PFSK-1 (cell line): ENCODE measurements at regions not wholly inside any gene's neighbourhood (a gene's known extent, or its start where the extent isn't known, plus 50 kb on each side); places are given as distances from the start of the nearest gene placed in this dataset.

ENCODE experiments used
- FOXP2 ChIP-seq: optimal IDR thresholded peaks from 2 replicates; pipeline ENCODE3; 2011; ENCODE audit warnings: borderline replicate concordance, control low read depth, inconsistent platforms; ENCODE audit not compliant: insufficient read depth; ENCODE audit errors: extremely low read length, extremely low read depth
- POLR2AphosphoS5 ChIP-seq: IDR thresholded peaks from 2 replicates; pipeline ENCODE4 v1.6.1; 2012; ENCODE audit warnings: low read depth, mild to moderate bottlenecking, control low read depth, low read length, moderate library complexity
- SIN3A ChIP-seq: IDR thresholded peaks from 2 replicates; pipeline ENCODE4 v1.6.1; 2012; ENCODE audit warnings: mild to moderate bottlenecking, low read length, moderate library complexity, borderline replicate concordance; ENCODE audit not compliant: insufficient read depth
- TAF1 ChIP-seq: IDR thresholded peaks from 2 replicates; pipeline ENCODE4 v1.6.1; 2012; ENCODE audit warnings: low read length, control low read depth, borderline replicate concordance; ENCODE audit not compliant: insufficient read depth
- TF ChIP-seq, protein P1 (sequence below), 2 experiments: IDR thresholded peaks; 2 replicates each; pipeline versions ENCODE4 v1.6.1 to v1.8.0; 2011 to 2012; ENCODE audit warnings: low read depth in 2 of 2, low read length in 2 of 2, control low read depth in 1 of 2, inconsistent platforms in 1 of 2, mild to moderate bottlenecking in 1 of 2, moderate library complexity in 1 of 2; ENCODE audit not compliant: insufficient read depth in 1 of 2

DNA sequence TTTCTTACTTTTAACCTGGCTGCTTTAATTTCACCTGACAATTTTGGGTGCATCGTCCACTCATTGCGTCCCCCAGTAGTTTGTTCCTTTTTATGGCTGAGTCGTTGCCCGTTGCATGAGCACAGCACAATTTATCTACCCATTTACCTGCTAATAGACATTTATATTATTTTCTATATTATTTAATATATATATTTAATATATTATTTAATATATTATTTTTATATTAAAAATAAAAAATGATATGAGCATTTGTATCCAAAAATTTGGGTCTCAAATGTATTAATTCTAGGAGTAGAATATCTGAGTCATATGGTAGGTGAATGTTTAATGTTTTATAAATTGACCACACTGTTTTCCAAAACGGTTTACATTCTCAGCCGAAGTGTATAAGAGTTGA is 300.2 kb downstream of the THBS2 start:
- TF ChIP-seq, protein P1, sequence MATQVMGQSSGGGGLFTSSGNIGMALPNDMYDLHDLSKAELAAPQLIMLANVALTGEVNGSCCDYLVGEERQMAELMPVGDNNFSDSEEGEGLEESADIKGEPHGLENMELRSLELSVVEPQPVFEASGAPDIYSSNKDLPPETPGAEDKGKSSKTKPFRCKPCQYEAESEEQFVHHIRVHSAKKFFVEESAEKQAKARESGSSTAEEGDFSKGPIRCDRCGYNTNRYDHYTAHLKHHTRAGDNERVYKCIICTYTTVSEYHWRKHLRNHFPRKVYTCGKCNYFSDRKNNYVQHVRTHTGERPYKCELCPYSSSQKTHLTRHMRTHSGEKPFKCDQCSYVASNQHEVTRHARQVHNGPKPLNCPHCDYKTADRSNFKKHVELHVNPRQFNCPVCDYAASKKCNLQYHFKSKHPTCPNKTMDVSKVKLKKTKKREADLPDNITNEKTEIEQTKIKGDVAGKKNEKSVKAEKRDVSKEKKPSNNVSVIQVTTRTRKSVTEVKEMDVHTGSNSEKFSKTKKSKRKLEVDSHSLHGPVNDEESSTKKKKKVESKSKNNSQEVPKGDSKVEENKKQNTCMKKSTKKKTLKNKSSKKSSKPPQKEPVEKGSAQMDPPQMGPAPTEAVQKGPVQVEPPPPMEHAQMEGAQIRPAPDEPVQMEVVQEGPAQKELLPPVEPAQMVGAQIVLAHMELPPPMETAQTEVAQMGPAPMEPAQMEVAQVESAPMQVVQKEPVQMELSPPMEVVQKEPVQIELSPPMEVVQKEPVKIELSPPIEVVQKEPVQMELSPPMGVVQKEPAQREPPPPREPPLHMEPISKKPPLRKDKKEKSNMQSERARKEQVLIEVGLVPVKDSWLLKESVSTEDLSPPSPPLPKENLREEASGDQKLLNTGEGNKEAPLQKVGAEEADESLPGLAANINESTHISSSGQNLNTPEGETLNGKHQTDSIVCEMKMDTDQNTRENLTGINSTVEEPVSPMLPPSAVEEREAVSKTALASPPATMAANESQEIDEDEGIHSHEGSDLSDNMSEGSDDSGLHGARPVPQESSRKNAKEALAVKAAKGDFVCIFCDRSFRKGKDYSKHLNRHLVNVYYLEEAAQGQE (IDR thresholded peaks at IDR 0.05; ENCODE audit: insufficient read depth in 1 of 2, low read depth in 2 of 2, low read length in 2 of 2): no peak
- no peak for TF ChIP-seq FOXP2
- TF ChIP-seq POLR2AphosphoS5: no peak
- no peak for TF ChIP-seq SIN3A
- no peak for TF ChIP-seq TAF1

DNA sequence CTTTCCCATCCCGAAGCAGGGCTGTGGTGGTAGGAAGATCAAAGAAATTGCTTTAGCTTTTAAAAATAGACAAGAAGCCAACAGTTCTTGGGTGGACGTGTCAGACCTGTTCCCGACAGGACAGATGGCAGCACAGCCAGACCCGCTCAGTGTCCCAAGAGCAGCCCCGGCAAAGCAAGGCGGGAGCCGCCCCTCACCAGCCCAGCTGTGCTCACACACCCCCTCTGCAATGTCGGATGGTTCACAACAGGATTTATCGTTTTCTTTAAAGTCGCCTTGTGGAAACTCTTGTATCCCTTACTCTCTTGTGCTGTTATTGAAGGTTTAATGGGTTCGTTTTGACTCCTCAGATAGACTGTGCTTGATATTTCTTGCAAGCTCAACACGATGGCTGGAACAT is 302.4 kb downstream of the THBS2 start:
- TF ChIP-seq SIN3A (no peak), POLR2AphosphoS5 (no peak), TAF1 (no peak), FOXP2 (no peak)
- TF ChIP-seq, protein P1 (IDR thresholded peaks at IDR 0.05; ENCODE audit: insufficient read depth in 1 of 2, low read depth in 2 of 2, low read length in 2 of 2): no peak

DNA sequence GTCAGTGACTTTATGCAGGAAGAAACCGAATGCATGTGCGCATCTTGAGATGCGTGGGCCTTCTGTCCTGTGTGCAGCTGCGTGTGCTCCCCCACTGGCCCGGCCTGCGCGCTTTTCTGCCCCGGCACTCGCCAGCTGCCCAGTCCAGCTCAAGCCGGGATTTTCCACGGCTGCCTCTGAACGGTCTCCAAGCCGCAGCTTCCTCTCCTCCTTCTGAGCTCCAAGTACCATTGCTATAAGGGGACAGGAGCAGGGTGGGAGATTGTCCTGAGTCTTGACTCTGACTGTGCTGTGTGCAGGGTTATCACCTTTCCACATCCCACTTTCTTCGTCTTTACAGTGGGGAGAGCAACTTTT is 302.8 kb downstream of the THBS2 start:
- no peak for TF ChIP-seq FOXP2
- TF ChIP-seq, protein P1 (IDR thresholded peaks at IDR 0.05; ENCODE audit: insufficient read depth in 1 of 2, low read depth in 2 of 2, low read length in 2 of 2): no peak
- TF ChIP-seq TAF1: no peak
- no peak for TF ChIP-seq SIN3A
- no peak for TF ChIP-seq POLR2AphosphoS5

GRCh38 chr6:168949981-168950857 is 303.4 kb downstream of the THBS2 start:
- TF ChIP-seq TAF1: no peak
- TF ChIP-seq FOXP2: no peak

DNA sequence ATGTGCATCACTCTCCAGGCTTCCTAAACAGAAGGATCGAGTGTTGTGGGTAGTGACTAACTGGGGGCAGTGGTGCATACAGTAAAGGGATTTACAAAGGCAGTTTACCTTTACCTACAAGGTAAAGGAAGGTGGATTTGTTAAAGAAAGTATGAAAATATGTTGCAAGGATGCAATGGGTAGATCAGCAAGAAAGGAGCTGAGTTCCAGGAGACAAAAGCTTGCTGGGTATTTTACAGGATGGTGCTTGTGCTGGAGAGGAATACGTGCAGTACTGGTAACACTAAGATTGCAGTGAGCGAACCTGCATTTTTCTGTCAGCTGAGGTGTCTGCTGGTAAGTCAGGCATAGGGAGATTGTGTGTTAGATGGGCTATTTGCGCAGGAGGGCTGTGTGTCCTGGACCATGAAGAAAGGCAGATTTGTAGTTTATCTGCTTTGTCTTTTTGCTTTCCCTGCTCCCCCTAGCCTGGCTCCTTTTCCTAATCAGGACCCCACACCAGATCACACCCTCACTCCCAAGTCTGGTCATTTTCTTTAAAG is 304.6 kb downstream of the THBS2 start:
- no peak for TF ChIP-seq FOXP2

- TF ChIP-seq POLR2AphosphoS5 (no peak), SIN3A (no peak), TAF1 (no peak), FOXP2 (no peak)
- TF ChIP-seq, protein P1 (IDR thresholded peaks at IDR 0.05; ENCODE audit: insufficient read depth in 1 of 2, low read depth in 2 of 2, low read length in 2 of 2): no peak
These were observed 305.6 kb downstream of the THBS2 start for GRCh38 chr6:168948002-168948401.
